Thoracic aorta (tissue), 2 donors: ENCODE measurements at regions not wholly inside any gene's neighbourhood (a gene's known extent, or its start where the extent isn't known, plus 50 kb on each side); places are given as distances from the start of the nearest gene placed in this dataset.

Experiments used
- ATAC-seq: fragments of 150-250 bp; one replicate; pipeline ENCODE4 v1.8.0; 2017; ENCODE audit warnings: low read depth; ENCODE audit not compliant: insufficient number of reproducible peaks, low FRiP score
- DNase-seq: peaks from one replicate; pipeline ENCODE4 v3.0.0-alpha.2; 2020; ENCODE audit warnings: low spot score
- H3K27ac ChIP-seq, 2 donors: fragments of 200-600 bp; sonication (generic); 1 replicate in 1 of 2; 2 replicates in 1 of 2; pipeline ENCODE4 v1.5.1; 2016; ENCODE audit warnings: mild to moderate bottlenecking in 2 of 2, moderate library complexity in 2 of 2
- H3K27me3 ChIP-seq: fragments of 200-600 bp; sonication (generic); replicated peaks from 2 replicates; pipeline ENCODE4 v1.6.0; 2016; ENCODE audit warnings: mild to moderate bottlenecking; ENCODE audit not compliant: insufficient read depth
- H3K36me3 ChIP-seq: fragments of 200-600 bp; sonication (generic); one replicate; pipeline ENCODE4 v1.5.1; 2016
- H3K4me1 ChIP-seq, 2 donors: fragments of 200-600 bp; sonication (generic); 1 replicate in 1 of 2; 2 replicates in 1 of 2; pipeline versions ENCODE4 v1.5.1 to v1.6.0; 2016; ENCODE audit warnings: low read depth in 2 of 2, mild to moderate bottlenecking in 1 of 2; ENCODE audit not compliant: control insufficient read depth in 1 of 2
- H3K4me3 ChIP-seq: fragments of 200-600 bp; sonication (generic); 2 replicates; pipeline ENCODE4 v1.5.1; 2016; ENCODE audit warnings: mild to moderate bottlenecking
- H3K9me3 ChIP-seq: fragments of 200-600 bp; sonication (generic); 2 replicates; pipeline ENCODE4 v1.5.1; 2016
- CTCF ChIP-seq: fragments of 200-600 bp; sonication (generic); IDR thresholded peaks from one replicate; pipeline ENCODE4 v1.5.1; 2019; ENCODE audit warnings: antibody characterized with exemption

GRCh38 chrX:20663336-20663735 is 396.6 kb upstream of the RPS6KA3 start:
- Histone ChIP-seq H3K9me3 (no peaks in the 10 kb centered on the region), H3K4me1 (no peaks in the 10 kb centered on the region), H3K27ac (no peak overlapping the region), H3K4me3 (no peak overlapping the region), H3K27me3 (no peaks in the 10 kb centered on the region), H3K36me3 (no peaks in the 10 kb centered on the region)
- DNase-seq, result no peak
- no peak for ATAC-seq
- no peak for TF ChIP-seq CTCF

GRCh38 chrX:20656721-20657120 is 390.0 kb upstream of the RPS6KA3 start:
- no peaks in the 10 kb centered on the region for H3K4me1 ChIP-seq
- TF ChIP-seq CTCF, result no peak
- no peak overlapping the region for H3K4me3 ChIP-seq
- ATAC-seq (no peak), DNase-seq (no peak)
- no peaks in the 10 kb centered on the region for H3K36me3 ChIP-seq
- no peaks in the 10 kb centered on the region for H3K9me3 ChIP-seq
- H3K27me3 ChIP-seq, result no peaks in the 10 kb centered on the region
- H3K27ac ChIP-seq, result no peak overlapping the region

- Histone ChIP-seq H3K27ac (no peak overlapping the region), H3K27me3 (no peaks in the 10 kb centered on the region), H3K9me3 (no peaks in the 10 kb centered on the region), H3K4me1 (no peaks in the 10 kb centered on the region), H3K4me3 (no peak overlapping the region), H3K36me3 (no peaks in the 10 kb centered on the region)
- no peak for TF ChIP-seq CTCF
- no peak for ATAC-seq
- no peak for DNase-seq
These were observed 387.9 kb upstream of the RPS6KA3 start for GRCh38 chrX:20654596-20655106.

GRCh38 chrX:20653070-20653469 is 386.4 kb upstream of the RPS6KA3 start:
- no peaks in the 10 kb centered on the region for H3K9me3 ChIP-seq
- H3K27ac ChIP-seq, result no peak overlapping the region
- ATAC-seq (no peak), DNase-seq (no peak)
- H3K36me3 ChIP-seq, result no peaks in the 10 kb centered on the region
- no peak for TF ChIP-seq CTCF
- no peak overlapping the region for H3K4me3 ChIP-seq
- H3K27me3 ChIP-seq, result no peaks in the 10 kb centered on the region
- no peaks in the 10 kb centered on the region for H3K4me1 ChIP-seq

GRCh38 chrX:20641954-20642353 is 375.2 kb upstream of the RPS6KA3 start:
- Histone ChIP-seq H3K36me3 (no peaks in the 10 kb centered on the region), H3K27me3 (no peaks in the 10 kb centered on the region), H3K4me1 (no peaks in the 10 kb centered on the region), H3K4me3 (no peak overlapping the region), H3K27ac (no peak overlapping the region), H3K9me3 (no peaks in the 10 kb centered on the region)
- no peak for DNase-seq
- TF ChIP-seq CTCF, result no peak
- ATAC-seq, result no peak
